Stimulated activated CD8-positive, alpha-beta memory T cell treated with anti-CD3 and anti-CD28 coated beads, Interleukin-12 subunit alpha, Interleukin-12 subunit beta, amount 100 ng/mL, for 1 hour (primary cell): ENCODE measurements at regions not wholly inside any gene's neighbourhood (a gene's known extent, or its start where the extent isn't known, plus 50 kb on each side); places are given as distances from the start of the nearest gene placed in this dataset.

Experiments
- DNase-seq: peaks from one replicate; pipeline ENCODE4 v3.0.0-alpha.2; 2020; ENCODE audit warnings: low read depth

DNA sequence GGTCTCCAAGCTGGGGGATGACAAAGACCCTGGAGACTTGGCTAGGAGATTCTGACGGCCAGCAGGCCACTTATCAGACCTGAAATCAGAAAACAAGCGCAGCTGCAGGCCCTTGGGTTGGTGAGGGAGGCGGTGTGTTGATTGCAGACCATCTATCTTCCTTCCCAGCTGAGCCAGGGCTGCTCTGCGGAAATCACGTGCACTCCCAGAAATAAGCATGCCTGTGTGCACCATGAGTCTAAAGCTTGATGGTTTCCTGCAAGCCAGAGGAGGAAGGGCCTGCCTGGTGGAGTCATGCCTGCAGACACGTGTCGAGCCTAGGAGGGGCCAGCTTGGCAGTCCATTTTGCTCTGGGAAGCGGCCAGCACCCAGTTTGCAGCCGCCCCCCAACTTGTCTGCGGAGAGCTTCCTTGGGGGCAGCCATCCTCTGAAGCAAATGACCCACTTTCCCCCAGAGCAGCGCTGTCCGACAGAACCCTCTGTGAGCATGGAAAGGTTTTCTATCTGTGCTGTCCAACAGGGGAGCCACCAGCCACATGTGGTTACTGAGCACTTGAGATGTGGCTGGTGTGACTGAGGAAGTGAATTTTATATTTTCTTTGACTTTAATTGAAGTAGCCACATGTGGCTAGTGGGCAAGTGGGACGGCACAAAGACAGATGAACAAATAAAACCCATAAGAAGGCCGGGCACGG is 175.7 kb upstream of the BCOR start:
- no peak for DNase-seq

DNA sequence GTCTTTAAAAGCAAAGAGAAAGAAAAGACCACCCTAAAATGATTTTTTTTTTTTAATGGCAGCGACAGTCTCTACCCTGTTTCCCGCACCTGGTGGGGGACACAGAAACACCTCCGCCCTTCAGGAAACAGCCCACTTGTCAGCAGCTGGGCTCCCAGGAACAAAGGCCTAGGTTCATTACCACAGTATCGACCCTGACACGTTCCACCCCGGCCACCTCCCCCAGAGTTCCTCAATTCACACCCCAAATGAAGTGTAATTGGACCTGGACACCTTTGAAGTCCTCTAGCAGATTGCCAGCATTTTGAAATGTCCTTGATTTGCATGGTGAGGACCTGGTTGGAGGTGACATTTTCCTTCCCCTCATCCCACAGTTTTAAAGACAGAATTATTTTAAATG is 175.0 kb upstream of the BCOR start:
- no peak for DNase-seq

DNA sequence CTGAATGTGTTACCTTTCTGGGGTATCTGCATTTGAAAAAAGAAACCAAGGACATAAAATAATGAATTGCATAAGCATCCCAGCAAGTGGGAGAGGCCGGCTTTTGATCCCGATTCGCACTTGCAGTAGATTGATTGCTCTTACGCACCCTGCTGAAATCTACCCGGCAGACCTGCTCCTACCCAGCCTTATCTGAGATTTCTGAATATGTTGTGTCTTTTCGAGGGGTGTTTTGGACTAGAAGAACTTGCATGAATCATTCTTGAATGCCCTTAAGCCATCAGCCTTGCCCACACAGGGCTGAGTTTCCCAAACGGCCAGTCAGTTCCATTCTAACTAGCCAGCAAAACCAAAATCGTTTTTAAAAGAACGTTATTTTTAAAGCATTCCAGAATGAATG is 174.4 kb upstream of the BCOR start:
- DNase-seq, result no peak

DNA sequence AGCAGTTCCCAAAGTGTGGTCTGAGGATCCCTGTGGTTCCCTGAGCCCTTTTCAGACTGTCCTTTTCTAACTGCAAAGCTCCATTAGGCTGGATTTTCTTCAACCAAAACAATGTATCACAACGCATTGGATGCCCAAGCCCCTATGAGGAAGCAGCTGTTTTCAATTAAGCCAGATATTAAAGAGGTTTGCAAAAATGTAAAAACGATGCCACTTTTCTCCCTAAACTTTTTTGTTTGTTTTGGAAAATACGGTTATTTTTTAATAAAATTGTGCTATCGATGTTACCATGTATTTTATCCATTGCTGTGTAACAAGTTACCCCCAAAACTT is 170.4 kb upstream of the BCOR start:
- DNase-seq, result no peak

DNA sequence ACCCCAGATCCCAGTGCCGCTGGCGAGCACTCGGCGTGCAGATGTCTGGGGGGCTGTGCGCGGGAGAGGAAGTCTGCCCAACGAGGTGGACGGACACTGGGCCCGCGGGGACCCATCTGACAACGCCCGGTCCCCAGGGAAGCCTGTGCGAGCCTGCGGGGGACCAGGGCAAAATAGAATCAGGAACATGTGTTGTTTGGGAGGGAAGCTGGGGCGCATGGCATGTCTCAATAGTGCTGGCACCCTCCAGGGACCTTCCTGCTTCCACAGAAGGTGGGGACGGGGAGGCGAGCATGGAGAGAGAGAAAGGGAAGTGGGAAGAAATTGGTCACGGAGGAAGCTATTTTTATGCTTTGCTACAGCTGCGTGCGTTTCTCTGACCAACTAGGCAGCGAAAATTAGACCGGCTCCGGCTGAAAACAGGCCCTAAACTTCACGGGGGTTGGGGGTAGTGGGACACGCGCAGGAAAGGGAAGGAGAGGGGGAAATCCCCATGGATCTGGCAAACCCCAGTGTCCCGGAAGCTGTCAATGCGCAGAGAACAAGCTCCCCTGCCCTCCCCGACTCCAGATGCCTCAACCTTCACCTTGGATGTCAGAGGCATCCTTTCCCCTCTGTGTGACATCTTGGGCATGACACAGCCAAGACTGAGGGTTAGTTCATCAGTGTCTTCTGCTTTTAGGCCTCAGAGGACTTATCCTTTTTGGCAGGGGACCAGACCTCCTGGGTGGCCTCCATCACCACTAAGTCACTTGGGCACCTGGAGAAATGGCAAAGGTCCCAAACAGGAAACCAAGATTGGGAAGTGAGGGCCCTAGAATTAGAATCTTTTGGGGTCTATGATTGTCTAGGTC is 169.8 kb upstream of the BCOR start:
- DNase-seq, result no peak

DNA sequence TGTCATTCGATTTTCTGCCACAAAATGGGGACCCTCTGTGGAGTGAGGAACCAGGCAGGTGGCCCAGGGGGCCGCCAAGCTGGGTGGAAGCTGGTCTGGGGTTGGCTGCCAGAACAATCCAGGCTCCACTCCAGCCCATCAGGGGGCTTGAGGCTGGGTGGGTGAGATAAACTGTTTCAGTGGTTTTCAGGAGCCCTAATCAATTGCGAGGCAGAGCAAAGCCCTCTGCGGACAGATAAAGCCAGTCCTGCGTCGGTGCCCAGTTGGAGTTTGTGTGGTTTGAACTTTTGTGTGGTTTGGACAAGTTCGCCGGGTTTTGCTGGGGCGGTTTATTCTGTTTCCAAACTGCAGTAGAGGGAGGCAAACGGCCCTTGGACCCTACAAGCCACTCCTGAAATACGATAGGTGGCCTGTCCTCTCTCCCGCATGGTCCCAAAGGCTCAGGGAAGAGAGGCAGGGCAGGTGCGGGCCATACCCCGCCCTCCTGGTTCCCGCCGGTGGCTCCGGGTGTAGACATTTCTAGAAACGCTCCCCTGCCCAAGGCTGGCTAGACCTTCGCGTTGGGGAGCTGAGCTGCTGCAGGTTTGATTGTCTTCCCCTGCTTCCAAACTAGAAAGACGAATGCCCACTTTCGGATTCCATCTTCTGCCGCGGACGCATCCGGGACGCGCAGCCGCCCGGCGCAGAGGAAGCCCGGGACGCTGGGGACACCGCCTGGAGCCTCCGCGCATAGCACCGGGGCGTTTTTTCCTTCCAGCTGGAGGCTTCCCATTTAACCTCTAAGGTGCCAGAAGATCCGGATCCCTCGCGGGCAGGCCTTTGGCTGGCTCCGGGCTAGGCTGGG is 169.0 kb upstream of the BCOR start:
- peak; percentile 26 for DNase-seq

DNA sequence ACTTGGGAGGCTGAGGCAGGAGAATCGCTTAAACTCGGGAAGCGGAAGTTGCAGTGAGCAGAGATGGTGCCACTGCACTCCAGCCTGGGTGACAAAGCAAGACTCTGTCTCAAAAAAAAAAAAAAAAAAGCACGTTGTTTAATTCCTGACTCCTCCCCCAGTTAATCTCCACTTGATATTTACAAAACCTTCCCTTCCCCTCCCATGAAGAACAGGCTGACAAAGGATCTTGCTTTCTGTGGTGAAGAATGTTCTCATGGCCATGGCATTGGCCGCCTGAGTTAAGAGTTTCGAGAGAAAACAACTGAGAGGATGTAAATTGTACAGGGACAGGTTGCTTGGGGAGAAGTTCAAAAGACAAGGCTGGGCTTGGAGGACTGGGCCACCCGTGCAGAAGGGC is 168.2 kb upstream of the BCOR start:
- DNase-seq, result no peak

DNA sequence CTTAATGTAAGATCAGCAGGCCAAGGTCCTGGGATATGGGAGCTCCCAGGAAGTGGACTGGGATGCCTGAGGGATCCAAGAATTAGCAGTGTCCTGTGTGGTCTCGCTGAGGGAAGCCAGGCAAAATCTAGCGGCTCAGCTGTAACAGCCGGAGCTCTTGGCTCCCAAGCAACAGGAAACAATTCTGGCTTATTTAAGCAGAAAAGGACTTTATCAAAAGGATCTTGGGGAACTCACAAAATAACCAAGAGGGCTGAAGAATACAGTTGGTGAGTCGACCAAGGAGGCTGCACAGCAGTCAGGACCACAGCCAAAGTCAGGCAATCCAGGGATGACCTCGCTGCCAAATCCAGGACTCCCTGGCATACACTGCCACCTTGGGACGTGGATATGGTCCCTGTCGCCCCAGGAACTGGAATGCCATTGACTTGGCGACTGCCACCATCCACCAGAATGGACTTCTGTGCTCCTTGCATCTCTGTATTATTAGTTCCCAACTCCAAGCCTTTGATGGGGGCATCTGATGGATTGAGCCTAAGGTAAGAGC is 165.3 kb upstream of the BCOR start:
- DNase-seq, result no peak

DNA sequence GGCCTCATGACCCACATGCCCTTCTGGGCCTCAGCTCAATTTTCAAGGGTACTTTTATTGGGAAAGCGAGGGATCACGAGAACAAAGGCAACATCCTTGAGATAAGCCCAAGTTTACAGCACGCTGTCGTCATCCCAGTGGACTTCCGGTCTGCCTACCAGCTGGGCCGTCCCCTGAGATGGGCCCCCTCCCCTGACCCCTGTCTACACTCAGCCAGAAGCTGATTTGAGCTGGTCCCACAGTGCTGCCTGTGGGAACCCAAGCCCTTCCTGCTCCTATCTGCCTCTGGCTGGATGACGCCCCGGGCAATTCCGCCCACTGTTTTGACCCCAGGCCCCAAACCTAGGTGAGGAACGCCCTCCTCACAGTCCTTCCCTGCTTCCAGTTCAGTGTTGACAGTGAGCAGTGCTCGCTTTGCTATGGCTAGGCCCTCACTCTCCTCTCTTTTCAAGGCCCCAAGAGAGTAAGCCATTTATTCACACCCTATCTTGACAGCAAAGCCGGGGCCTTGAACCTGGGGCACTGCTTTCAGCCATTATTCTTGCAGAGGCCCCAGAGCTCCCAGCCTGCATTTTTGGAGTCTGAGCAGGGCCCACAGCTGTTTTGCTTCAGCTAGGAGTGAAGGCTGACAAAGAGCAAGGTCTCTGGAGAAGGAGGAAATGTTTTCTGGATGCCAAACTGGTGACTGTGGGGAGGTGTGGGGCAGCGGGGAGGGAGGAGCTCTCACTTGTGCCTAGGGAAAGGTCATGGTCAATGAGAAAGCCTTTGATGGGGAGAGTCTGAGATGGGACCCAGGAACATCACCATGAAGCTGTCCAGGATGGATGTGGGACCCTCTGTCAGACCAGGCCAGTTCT is 164.6 kb upstream of the BCOR start:
- no peak for DNase-seq

DNA sequence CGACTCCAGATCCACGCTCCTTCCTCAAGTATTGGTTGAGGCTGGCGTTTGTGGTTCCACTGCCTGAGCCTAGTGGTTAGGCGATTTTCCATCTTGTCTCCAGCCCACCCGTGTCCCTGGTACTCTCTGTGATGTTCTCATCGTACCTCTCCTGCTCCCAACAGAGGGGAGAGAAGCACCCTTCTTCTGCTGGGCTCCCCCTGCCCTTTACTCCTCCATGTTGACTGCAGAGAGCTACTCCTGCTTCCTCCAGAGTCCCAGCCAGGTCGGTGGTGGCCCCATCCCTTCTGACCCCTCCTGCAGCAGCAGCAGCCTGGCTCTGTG is 164.0 kb upstream of the BCOR start:
- DNase-seq, result no peak

DNA sequence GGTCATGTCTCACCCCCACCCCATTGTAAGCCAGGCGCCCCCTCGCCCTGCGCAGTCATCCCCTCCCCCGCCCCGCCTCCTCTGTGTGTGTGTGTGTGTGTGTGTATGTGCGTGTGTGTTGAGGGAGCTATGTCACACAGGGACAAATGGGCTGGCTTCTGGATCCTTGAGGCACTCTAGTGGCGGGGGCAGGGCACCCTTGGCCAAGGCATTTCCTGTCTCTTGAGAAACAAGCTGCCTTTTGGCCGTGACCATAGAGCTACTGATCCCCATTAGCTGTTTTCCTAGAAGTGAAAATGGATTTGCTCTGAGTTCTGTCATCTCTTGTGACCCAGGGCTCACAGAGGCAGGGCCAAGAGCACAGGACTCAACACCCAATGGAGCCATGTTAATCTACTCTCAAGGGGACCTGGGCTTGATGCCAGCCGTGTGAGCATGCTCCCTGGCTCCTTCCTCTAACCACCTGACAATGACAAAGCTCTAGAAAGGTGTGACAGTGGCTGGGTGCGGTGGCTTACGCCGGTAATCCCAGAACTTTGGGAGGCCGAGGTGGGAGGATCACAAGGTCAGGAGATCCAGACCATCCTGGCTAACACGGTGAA is 162.5 kb upstream of the BCOR start:
- DNase-seq, result no peak

DNA sequence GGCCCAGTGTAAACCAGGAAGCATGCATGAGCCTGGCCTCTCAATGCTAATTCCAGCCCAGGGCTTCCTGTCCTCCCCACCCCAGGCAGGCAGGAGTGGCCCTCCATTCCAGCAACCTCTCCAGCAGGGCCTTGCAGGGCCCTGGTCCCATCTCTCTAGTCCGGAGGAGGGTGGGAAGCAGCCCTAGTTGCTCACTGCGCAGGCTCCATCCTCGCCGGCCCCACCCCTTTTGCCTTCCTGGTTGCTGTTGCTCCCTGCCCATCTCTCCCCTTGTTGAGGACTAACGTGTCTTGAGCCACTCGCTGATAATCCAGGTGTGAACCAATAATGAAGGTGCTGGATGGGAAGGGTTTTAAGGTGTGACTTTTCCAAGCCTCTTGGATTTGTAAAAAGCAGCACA is 161.2 kb upstream of the BCOR start:
- no peak for DNase-seq

DNA sequence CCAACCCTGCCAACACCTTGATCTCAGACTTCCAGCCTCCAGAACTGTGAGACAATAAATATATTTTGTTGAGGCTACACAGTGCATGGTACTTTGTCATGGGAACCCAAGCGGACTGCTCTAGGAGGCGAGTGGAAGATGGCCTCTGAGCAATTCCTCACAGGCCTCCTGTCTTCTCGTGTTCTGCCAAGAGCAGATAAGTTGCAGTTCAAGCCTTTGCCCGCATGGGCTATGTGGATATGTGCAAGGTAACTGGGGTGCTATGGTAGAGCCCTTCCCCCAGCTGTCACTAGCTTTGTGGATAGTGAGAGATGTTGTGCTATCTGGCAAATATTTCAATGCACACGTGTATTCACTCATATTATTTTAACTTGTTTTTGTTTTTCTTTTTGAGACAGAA is 156.0 kb upstream of the BCOR start:
- no peak for DNase-seq

DNA sequence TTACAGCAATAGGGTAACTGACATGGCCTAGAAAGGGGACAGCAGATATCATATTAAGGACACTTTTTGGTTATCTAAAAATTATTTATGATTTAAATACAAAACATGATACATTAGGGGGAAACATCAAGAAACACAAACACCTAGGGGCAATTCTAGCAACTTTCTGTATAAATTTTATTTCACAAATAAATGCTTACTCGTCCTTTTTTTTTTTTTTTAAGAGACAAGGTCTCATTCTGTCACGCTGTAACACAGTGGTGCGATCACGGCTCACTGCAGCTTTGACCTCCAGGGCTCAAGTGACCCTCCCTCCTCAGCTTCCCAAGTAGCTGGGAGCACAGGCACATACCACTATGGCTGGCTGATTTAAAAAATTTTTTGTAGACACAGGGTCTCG is 151.8 kb upstream of the BCOR start:
- no peak for DNase-seq

DNA sequence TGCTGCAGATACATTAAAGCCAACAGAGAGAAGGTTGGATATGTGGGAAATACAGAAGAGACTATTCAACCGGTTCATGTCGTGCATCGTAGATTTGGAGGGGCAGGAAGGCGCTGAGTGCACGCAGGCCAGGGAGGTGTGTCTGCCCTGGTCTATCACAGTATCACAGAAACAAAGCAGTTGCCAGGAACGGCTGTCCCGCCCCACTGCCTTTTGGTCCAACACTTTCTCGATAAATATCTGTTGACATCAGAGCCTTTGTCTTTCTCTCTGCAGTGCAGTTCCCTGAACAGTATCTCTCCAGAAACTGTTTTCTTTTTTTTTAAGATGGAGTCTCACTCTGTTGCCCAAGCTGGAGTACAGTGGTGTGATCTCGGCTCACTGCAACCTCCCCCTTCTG is 151.1 kb upstream of the BCOR start:
- no peak for DNase-seq

DNA sequence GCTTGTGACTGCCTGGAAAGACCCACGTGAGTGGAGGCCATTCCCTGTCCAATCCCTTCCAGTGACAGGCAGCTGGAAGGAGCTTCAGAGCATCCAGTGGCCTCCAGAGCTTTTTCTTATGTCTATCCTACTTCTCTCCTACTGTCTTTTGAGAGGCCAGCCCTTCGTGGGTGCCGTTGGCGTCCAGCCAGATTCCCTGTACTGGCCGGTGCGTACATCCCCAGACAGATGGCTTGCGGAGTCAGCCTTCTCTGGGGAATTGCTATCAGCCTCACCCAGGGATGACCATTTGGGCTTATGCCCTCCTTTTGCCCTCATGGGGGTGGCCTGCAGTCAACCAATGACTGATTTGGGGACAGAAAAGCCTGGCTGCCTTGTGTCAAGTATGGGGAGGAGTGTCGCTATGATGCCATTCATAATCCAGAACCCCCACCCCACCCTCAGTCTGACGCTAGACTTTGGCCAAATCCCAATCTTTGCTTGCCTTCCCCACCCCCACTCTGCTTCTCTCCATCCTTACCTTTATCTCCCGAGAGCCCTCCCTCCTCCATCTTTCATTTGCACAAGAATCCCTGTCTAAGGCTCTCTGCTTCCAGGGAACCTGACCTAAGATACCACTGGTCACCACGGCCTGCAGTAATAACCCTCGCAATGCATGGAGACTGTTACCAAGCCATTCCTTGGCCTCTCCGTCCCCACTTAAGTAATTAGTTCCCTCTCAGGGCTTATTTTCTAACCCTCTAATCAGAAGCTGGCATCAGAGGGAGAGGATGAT is 150.3 kb upstream of the BCOR start:
- no peak for DNase-seq

DNA sequence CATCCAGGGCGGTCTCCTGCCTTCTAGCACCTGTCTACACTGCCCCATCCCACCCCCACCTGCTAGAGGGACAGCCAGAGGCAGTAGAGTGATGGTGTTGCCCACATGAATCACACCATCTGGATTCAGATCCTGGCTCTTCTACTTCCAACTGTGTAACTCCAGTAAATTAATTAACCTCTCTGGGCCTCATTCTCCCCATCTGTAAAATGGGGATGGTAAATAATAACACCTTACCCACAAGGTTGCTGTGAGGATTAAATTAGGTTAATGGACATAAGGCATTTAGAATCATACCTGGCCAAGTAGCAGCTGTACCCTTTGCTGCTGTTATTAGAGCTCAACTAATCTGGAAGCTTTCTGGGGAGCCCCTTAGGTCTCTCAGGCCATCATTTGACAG is 149.6 kb upstream of the BCOR start:
- DNase-seq, result no peak

DNA sequence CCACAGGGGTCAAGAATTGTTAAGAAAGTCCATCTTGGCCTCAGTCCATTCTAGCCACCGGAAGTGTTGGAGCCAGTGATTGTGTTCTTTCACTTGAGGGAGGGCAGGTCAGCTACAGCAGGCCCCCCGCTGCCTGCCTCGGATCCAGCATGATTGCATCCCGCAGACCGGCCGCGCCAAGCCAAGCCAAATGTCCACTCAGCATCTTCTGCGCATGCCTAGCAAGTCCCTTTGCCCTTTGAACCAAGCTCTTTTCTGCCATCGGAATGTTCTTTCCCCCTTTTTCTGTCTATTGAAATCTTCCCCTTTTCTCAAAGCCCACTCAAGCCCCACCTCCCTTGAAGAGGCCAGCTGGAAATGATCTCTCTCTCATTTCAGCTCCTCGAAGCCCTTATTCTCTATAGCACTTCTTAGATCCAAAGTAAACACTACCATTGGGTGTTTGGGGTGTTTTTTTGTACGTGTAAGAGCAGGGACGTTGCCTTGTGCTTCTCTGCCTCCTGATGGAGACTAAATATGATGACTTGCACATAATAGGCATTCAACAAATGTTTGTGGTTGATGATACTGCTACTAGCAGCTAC is 147.8 kb upstream of the BCOR start:
- DNase-seq, result no peak

DNA sequence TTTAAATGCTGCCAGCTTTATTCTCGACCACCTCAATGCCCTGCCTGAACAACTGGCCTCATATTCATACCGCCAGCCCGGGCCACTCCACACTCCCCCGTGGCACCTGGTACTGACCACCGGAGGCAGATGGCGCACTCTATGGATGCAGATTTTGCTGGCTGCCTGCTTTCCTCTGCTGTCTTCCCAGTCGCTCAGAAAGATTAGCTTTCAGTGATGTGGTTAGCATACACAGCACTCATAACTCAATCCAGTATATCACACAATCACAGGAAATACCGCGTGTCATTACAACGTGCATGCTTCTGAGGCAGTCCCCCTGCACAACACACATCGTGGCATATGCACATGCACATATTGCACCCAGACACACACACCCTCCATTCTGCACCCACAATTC is 147.2 kb upstream of the BCOR start:
- no peak for DNase-seq

DNA sequence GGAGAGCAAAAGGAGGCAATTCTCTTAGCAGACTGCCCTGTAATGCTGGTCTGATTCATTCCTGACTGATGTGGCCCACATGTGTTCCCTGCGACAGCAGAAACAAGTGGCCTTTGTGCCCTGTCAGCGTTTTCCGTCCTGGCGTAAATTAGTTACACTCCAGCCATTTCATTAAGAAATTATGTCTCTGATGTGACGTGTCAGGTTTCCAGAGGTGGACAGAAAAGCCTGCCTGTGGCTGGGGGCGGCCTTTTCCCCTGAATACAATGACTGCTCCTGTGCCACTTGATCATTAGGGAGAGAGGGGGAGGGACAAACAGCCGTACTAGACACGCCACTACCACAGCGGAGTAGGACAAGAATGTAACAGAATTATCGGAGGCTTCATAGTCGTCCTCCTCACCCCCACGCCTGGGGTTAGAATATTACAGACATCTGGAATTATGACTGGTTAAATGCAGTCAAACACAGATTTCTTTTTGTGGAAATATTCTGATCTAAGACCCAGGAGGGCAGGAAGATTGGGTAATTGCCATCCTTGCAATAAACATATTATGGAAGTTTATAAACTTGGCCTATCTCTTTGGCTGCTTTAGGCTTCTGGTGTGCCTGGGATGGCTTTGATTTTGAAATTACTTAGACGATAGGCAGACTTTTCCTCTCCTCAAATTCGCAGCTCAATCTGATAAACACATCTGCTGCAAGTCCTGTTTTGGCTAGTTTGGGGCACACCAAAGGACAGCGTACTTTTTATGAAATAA is 146.2 kb upstream of the BCOR start:
- DNase-seq, result no peak
